ENCODE measurements at regions not wholly inside any gene's neighbourhood (a gene's known extent, or its start where the extent isn't known, plus 50 kb on each side); places are given as distances from the start of the nearest gene placed in this dataset.
"Not testable (repeated sequence)": the region's sequence is repeated elsewhere in the genome, so short reads cannot be mapped to it uniquely, and the experiment has no call there.

- no peak for FAIRE-seq
These were observed 197.2 kb downstream of the GRXCR1 start for GRCh38 chr4:43089730-43090129.

DNA sequence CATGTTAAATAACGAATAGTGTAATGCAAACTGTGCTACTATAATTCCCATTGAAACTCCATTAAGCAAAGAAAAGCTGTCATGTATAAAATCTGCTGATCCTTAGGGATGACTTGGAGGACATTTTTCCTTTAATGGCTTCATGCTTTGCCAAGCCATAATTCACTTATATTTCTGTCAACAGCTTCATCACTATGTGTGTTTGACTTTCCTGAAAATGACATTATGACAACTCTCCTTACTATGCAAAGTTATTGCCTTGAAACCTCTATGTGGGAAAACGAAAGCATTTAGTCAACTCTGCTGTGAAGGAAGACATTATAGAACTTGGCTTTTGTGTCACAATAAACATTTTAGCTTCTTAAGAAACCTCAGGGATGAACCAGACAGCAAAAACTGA lies 210.5 kb downstream of the GRXCR1 start:
- FAIRE-seq: no peak

DNA sequence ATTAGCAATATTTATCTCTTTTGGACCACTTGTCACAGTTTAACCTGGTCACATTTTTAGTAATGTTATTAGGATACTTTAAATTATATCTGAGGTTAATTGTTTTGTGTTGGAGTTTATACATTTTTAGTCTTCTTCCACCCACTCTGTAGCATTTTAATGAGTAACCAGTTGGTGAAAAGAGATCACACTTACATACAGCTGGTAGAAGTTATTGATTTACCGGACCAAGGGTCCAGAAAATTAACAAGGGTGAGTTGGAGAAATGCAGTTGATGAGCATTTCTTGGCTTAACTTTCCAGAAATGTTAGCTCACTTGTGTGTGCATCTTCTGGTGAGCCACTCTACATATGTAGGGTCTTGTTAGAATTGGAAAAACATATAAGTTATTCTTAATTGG lies 219.6 kb downstream of the GRXCR1 start:
- no peak for FAIRE-seq

GRCh38 chr4:43113196-43113595 lies 220.7 kb downstream of the GRXCR1 start:
- FAIRE-seq: no peak

GRCh38 chr4:43126595-43126994 lies 234.1 kb downstream of the GRXCR1 start:
- no peak for FAIRE-seq

GRCh38 chr4:43130228-43131021 lies 237.9 kb downstream of the GRXCR1 start:
- FAIRE-seq: no peak

DNA sequence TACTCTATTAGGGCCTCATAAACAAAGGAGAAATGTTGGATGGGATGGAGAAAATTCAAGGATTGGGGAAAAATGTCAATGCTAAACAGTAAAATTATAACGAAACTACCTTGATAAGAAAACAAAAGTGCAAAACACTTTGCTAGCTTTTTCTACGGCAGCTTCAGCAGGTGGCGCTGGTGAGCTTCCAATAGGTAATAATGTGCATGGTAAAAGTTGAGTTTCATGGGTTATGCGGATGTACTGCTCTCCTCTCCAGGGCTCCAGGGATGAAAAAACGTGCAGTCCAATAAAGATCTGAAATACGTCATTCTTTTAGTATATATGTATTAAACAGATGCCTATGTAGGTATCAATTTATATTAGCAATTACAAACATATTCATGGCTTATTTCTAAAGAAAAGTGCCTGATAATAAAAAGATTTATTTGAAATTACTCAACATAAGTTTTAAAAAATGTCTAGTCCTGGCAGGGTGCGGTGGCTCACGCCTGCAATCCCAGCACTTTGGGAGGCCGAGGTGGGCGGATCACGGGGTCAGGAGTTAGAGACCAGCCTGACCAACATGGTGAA lies 239.6 kb downstream of the GRXCR1 start:
- peak; percentile 88 for FAIRE-seq

- FAIRE-seq: no peak
These were observed 241.1 kb downstream of the GRXCR1 start for GRCh38 chr4:43133566-43133965.

GRCh38 chr4:43136752-43137151 lies 244.2 kb downstream of the GRXCR1 start:
- no peak for FAIRE-seq

DNA sequence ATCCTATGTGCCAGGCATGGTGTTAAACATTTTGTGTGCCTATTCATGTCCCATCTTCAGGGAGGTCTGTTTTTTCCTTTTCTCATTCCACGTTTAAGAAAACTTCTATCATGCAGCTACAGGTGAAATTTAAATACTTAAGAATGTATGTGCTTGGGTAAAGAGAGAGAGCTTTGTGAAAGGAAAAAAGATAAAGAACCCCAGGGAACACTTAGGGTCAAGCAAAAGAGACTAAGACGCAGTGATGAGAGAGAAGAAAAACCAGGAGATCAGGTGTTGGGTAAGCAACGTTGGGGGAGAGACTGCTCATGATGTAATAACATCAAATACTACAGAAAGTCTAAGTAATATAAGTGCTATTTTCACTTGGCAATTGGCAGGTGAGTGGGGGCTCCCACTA lies 253.7 kb downstream of the GRXCR1 start:
- FAIRE-seq: no peak

GRCh38 chr4:43148481-43148880 lies 256.0 kb downstream of the GRXCR1 start:
- FAIRE-seq: no peak

- FAIRE-seq: no peak
These were observed 270.7 kb downstream of the GRXCR1 start for GRCh38 chr4:43163101-43163792.

DNA sequence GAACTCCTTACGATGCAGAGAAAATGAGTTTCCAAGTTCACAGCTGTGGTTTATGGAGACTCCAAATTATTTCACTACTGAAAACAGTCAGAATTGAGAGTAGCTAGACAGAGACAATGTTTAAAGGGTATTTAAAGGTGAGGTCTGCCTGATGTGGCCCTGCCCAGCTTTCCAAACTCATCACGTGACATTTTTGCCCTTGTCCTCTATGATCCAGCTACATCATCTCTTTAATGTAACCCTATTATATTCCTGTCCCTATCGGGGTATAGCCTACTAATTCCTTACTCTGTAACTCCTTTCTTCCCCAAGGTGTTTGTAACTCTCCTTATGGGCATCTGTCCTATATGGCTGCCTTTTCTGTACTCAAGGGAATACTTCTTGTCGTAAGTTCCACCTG lies 297.2 kb downstream of the GRXCR1 start:
- no peak for FAIRE-seq

DNA sequence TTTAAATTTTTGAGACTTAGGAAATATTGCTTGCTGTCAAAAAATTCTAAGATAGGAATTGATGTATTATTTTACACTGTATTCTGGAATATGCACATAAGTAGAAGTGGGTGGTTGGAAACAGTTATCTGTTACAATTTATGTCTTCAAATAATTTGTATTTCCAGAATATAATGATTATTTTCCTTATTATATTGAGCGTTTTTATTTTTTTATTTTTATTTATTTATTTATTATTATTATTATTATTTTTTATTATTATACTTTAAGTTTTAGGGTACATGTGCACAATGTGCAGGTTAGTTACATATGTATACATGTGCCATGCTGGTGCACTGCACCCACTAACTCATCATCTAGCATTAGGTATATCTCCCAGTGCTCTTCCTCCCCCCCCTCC lies 320.1 kb downstream of the GRXCR1 start:
- not testable (repeated sequence) for FAIRE-seq

DNA sequence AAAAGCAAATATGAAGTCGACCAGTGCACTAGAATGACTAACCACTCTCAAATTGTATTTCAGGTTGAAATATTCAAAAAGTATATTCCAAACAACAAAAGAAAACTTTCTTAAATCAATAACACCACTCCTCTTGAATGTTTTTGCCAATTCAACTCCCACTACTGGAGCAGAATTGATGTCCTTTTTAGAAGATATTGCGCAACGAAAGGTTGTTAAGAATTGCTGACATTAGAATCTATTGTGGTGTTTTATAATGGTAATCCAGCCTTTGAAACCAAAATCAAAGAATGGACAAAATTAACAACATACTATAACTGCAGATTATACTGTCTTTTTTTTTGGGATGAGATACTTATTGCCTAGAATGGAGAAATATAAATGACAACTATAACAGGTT lies 331.3 kb downstream of the GRXCR1 start:
- FAIRE-seq: no peak

DNA sequence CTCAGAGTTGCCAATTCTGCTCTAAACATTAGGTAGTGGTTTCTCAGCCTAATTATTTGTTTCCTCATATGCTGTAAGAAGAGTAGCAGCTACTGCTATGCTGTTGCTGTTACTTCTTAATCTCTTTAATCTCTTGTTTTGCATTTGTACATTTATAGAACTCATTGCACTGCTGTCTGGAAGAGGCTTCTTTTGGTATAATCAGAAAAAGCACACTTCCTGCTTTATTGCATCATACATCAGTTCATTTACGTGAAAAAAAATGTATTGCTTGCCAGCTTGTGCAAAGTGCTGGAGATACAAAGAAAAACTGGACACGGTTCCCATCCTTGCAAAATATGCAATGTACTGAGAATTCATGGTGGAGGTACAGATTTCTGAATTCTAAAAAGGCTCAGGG lies 332.0 kb downstream of the GRXCR1 start:
- no peak for FAIRE-seq

DNA sequence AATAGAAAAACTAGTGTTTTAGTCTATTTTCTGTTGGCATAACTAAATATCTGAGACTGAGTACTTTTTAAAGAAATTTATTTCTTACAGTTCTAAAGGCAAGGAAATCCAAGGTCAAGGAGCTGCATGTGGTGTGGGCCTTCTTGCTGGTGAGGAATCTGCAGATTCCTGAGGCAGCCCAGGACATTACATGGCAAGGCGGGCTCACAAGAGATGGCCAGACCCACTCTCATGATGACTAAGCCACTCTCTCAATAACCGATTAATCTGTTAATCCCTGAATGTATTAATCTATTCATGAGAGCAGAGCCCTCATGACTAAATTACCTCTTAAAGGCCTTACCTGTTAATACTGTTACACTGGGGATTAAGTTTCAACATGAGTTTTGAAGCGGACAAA lies 340.8 kb downstream of the GRXCR1 start:
- FAIRE-seq: no peak

- no peak for FAIRE-seq
These were observed 342.3 kb downstream of the GRXCR1 start for GRCh38 chr4:43234626-43235415.

- FAIRE-seq: no peak
These were observed 345.5 kb downstream of the GRXCR1 start for GRCh38 chr4:43238008-43238407.

DNA sequence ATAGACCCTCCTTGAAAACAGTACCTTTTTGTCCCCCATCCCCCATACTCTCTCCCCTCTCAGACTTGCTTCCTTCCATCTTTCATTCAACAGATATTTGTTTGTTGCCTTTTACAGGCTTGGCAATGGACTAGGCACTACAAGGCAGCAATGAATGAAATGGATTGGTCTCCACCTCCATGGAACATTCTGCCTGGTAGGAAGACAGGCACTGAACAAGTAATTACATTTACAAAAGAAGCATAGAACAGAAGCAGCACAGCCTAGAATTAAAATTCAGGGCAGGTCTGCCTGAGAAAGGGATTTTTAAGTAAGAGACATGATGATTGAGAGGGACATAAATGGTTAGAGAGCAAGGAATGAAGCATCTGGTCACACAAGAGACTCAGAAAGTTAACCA lies 346.1 kb downstream of the GRXCR1 start:
- FAIRE-seq: no peak

GRCh38 chr4:43241104-43241503 lies 348.6 kb downstream of the GRXCR1 start:
- FAIRE-seq: no peak

DNA sequence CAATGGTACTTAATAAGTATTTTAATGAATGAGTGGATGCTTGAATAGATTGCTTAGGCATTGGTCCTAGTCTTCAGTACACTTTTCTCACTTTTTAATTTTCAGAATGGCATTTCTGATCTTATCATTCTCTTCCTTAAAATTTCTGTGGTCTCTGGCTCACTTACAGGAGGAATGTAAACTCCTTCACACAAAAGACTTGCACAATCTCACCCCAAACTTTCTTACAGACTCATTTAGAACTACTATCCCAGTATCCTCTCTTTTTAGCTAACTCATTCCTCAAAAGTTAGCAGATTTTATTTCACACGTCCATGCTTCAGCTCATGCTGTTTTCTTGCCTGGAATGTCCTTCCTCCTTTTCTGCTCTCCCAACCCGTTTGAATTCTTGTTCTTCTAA lies 350.1 kb downstream of the GRXCR1 start:
- FAIRE-seq: no peak

GRCh38 chr4:43243433-43244116 lies 351.1 kb downstream of the GRXCR1 start:
- FAIRE-seq: no peak
